Loucy (cell line): ENCODE measurements at regions not wholly inside any gene's neighbourhood (a gene's known extent, or its start where the extent isn't known, plus 50 kb on each side); places are given as distances from the start of the nearest gene placed in this dataset.

ENCODE experiments used
- CTCF ChIP-seq: fragments of 200-600 bp; sonication (generic); conservative IDR thresholded peaks from 2 replicates; pipeline ENCODE4 v1.5.1; 2014; ENCODE audit warnings: mild to moderate bottlenecking, antibody characterized with exemption, low read length
- EZH2phosphoT487 ChIP-seq: fragments of 200-600 bp; IDR thresholded peaks from 2 replicates; pipeline ENCODE4 v1.6.1; 2018; ENCODE audit warnings: antibody characterized with exemption, mild to moderate bottlenecking, moderate library complexity, borderline replicate concordance

DNA sequence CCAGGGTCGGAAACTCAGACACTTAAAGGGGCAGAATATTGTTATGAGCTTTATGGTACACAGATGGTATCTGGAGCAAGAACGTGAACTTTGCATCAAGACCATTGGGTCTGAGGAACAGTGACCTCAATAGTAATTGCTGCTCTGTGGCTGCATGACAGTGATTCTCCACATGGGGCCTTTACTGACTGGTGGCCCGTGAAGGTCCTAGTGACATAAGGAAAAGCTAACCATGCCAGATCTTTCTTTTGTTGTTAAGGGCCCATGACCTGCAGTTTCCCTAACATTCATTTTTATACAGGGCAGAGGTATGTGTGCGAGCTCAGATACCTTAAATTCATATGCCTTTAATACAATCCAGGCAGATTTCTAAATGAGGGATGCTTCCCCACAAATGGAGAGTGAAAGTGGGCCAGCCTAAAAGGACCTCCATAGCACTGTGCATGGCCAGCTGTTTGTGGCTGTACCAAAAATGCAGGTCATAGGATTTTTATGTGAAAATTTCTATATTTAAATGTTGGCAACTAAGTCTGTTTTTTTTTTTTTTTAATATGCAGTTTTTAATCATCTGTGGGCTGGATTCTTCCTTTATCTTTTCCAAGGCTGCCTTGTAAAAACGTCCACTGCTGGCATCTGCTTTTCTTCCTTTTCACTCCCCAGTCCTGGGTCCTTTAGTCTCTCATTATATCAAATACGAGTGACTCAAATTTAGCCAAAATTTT is 188.0 kb upstream of the IL12A start:
- TF ChIP-seq CTCF (no peak), EZH2phosphoT487 (no peak)
